ENCODE measurements at regions not wholly inside any gene's neighbourhood (a gene's known extent, or its start where the extent isn't known, plus 50 kb on each side); places are given as distances from the start of the nearest gene placed in this dataset.
A peak's percentile ranks its signal among the peaks of the same experiment; 100 is the strongest.
"Not testable (repeated sequence)": the region's sequence is repeated elsewhere in the genome, so short reads cannot be mapped to it uniquely, and the experiment has no call there.

GRCh38 chrX:39425124-39425806 is 624.0 kb downstream of the MID1IP1 start:
- no peak for ATAC-seq
- DNase-seq (ENCODE audit: low spot score), result no peak

- DNase-seq (ENCODE audit: low spot score), result no peak
- no peak for ATAC-seq
Measured at GRCh38 chrX:39426101-39426500, 624.8 kb downstream of the MID1IP1 start.

GRCh38 chrX:39427492-39427891 is 626.2 kb downstream of the MID1IP1 start:
- ATAC-seq, result no peak
- no peak for DNase-seq (ENCODE audit: low spot score)

- DNase-seq (ENCODE audit: low spot score) (no peak), ATAC-seq (no peak)
Measured at GRCh38 chrX:39427906-39428305, 626.6 kb downstream of the MID1IP1 start.

- ATAC-seq, result no peak
- DNase-seq (ENCODE audit: low spot score), result no peak
Measured at GRCh38 chrX:39430551-39430950, 629.3 kb downstream of the MID1IP1 start.

GRCh38 chrX:39431893-39432292 is 630.6 kb downstream of the MID1IP1 start:
- DNase-seq (ENCODE audit: low spot score), result no peak

GRCh38 chrX:39434671-39435070 is 633.4 kb downstream of the MID1IP1 start:
- DNase-seq (ENCODE audit: low spot score); ATAC-seq: not testable (repeated sequence)

More at GRCh38 chrX:39431893-39432292, 630.6 kb downstream of the MID1IP1 start:
- peak; percentile 89 for ATAC-seq

GRCh38 chrX:39436538-39436937 is 635.3 kb downstream of the MID1IP1 start:
- not testable (repeated sequence) for DNase-seq (ENCODE audit: low spot score); ATAC-seq

- DNase-seq (ENCODE audit: low spot score), result peak; percentile 58
- peak; percentile 95 for ATAC-seq
Measured at GRCh38 chrX:39437670-39438441, 636.6 kb downstream of the MID1IP1 start.

GRCh38 chrX:39438603-39439602 is 637.6 kb downstream of the MID1IP1 start:
- no peak for DNase-seq (ENCODE audit: low spot score)
- ATAC-seq, result peak; percentile 73

- ATAC-seq, result no peak
Measured at GRCh38 chrX:39439906-39440798, 638.9 kb downstream of the MID1IP1 start.

GRCh38 chrX:39440799-39441284 is 639.6 kb downstream of the MID1IP1 start:
- ATAC-seq, result no peak
- DNase-seq (ENCODE audit: low spot score), result no peak

More at GRCh38 chrX:39439906-39440798, 638.9 kb downstream of the MID1IP1 start:
- DNase-seq (ENCODE audit: low spot score), result no peak

- DNase-seq (ENCODE audit: low spot score) (no peak), ATAC-seq (no peak)
Measured at GRCh38 chrX:39442332-39442731, 641.1 kb downstream of the MID1IP1 start.

GRCh38 chrX:39443240-39443639 is 642.0 kb downstream of the MID1IP1 start:
- DNase-seq (ENCODE audit: low spot score) (no peak), ATAC-seq (no peak)

- DNase-seq (ENCODE audit: low spot score) (peak; percentile 46), ATAC-seq (peak; percentile 66)
Measured at GRCh38 chrX:39445336-39445735, 644.1 kb downstream of the MID1IP1 start.

GRCh38 chrX:39449352-39449751 is 648.1 kb downstream of the MID1IP1 start:
- no peak for DNase-seq (ENCODE audit: low spot score)
- no peak for ATAC-seq

GRCh38 chrX:39450234-39450977 is 647.4 kb downstream of the BCOR start:
- no peak for DNase-seq (ENCODE audit: low spot score)
- no peak for ATAC-seq

GRCh38 chrX:39451046-39451445 is 646.7 kb downstream of the BCOR start:
- ATAC-seq (no peak), DNase-seq (ENCODE audit: low spot score) (no peak)

GRCh38 chrX:39452401-39452800 is 645.4 kb downstream of the BCOR start:
- ATAC-seq (no peak), DNase-seq (ENCODE audit: low spot score) (no peak)
